AG04449 (cell line): ENCODE measurements at regions not wholly inside any gene's neighbourhood (a gene's known extent, or its start where the extent isn't known, plus 50 kb on each side); places are given as distances from the start of the nearest gene placed in this dataset.

ENCODE experiments used
- CTCF ChIA-PET: fragments of 350-600 bp; formaldehyde crosslinking; extraction: SDS; loops from one replicate; lab custom pipeline; 2021; ENCODE audit warnings: antibody characterized with exemption; lab: Yijun Ruan, JAX
- POLR2A ChIA-PET: fragments of 400-600, 350-600 bp; formaldehyde crosslinking; extraction: SDS; loops from one replicate; lab custom pipeline; 2020; ENCODE audit warnings: antibody characterized with exemption, inconsistent platforms; lab: Yijun Ruan, JAX
- DNase-seq: peaks from one replicate; pipeline ENCODE4 v3.0.0-alpha.2; 2010; ENCODE audit warnings: low read depth, low spot score
- H3K4me3 ChIP-seq: 2 replicates; pipeline ENCODE4 v1.5.1; 2011; ENCODE audit warnings: low read depth, mild to moderate bottlenecking, control low read depth, low read length
- TF ChIP-seq, protein P1 (sequence below): IDR thresholded peaks from one replicate; pipeline ENCODE4 v1.5.1; 2011; ENCODE audit warnings: mild to moderate bottlenecking, moderate library complexity, low read length, control low read depth, inconsistent platforms; ENCODE audit not compliant: insufficient read depth; ENCODE audit errors: missing control alignments

DNA sequence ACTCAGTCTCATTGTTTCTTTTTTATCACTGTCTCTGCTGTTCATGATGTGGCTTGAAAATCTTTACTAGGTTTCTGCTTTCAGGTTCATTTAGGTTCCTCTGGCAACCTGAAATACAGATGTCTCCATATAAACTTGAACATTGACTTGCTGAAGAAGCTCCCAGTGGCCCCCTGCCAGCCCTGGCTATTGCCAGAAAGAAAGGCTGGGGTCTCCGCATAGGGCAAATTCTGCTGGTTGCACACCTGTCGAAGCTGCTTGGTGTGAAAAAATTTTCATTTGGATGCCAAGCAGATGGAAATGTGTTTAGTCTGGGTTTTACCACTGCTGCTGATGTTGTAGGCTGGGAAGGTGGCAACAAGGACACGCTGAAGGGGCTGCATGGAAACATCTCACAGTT is 826.7 kb upstream of the GHITM start:
- TF ChIP-seq, protein P1, sequence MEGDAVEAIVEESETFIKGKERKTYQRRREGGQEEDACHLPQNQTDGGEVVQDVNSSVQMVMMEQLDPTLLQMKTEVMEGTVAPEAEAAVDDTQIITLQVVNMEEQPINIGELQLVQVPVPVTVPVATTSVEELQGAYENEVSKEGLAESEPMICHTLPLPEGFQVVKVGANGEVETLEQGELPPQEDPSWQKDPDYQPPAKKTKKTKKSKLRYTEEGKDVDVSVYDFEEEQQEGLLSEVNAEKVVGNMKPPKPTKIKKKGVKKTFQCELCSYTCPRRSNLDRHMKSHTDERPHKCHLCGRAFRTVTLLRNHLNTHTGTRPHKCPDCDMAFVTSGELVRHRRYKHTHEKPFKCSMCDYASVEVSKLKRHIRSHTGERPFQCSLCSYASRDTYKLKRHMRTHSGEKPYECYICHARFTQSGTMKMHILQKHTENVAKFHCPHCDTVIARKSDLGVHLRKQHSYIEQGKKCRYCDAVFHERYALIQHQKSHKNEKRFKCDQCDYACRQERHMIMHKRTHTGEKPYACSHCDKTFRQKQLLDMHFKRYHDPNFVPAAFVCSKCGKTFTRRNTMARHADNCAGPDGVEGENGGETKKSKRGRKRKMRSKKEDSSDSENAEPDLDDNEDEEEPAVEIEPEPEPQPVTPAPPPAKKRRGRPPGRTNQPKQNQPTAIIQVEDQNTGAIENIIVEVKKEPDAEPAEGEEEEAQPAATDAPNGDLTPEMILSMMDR, result no peak
- POLR2A ChIA-PET, result no interaction called here
- H3K4me3 ChIP-seq, result no peak overlapping the region
- no peak for DNase-seq
- CTCF ChIA-PET, result no interaction called here

DNA sequence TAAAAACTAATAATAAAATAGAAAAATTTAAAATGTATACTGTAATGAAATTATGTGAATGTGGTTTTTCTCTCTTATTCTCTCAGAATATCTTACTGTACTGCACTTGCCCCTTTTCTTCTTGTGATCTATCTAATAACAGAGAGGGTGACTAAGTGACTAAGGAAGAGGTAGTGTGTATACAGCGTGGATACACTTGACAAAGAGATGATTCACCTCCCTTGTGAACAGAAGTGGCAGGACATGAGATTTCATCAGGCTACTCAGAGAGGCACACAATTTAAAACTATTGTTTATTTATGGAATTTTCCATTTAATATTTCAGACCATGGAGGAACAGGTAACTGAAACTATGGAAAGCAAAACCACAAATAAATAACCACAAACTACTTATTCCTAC is 806.6 kb upstream of the GHITM start:
- TF ChIP-seq, protein P1, result no peak
- ChIA-PET CTCF (no interaction called here), POLR2A (no interaction called here)
- H3K4me3 ChIP-seq, result no peak overlapping the region
- DNase-seq, result no peak

DNA sequence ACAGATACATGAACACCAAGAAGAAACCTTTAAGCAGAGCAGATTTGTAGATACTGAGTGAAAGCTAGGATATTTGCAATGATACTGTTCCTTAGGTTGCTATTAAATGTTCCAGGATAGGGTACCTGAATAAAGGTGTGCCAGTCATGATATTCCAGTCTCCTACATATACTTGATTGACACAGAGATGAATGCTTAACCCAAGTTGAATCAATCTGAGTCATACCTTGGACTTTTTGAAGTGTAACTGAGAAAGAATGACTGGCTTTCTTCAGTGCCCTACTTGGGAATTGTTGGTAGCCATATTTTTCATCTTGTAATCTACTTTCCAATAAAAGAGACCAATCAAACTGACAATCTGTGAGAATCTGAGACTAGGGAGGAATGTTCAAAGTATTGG is 805.7 kb upstream of the GHITM start:
- ChIA-PET CTCF (no interaction called here), POLR2A (no interaction called here)
- no peak overlapping the region for H3K4me3 ChIP-seq
- DNase-seq, result no peak
- TF ChIP-seq, protein P1, result no peak

DNA sequence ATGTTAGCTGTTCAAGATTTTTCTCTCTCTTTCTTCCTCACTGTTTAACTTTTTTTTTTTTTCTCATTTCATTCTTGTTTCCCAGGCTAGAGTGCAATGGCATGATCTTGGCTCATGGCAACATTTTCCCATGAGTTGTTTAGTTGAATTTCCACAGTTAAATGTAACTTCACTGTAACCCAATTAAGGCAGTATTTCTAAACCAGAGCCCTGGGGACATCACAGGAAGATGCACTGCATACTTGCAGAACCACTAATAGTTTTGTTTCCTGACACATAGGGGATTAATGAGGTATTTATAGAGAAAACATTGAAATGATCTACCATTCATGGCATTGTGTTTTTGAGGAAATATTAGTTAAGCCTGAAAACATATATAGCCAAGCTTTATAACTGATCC is 795.6 kb upstream of the GHITM start:
- no peak for DNase-seq
- ChIA-PET CTCF (no interaction called here), POLR2A (no interaction called here)
- no peak overlapping the region for H3K4me3 ChIP-seq
- TF ChIP-seq, protein P1, result no peak

DNA sequence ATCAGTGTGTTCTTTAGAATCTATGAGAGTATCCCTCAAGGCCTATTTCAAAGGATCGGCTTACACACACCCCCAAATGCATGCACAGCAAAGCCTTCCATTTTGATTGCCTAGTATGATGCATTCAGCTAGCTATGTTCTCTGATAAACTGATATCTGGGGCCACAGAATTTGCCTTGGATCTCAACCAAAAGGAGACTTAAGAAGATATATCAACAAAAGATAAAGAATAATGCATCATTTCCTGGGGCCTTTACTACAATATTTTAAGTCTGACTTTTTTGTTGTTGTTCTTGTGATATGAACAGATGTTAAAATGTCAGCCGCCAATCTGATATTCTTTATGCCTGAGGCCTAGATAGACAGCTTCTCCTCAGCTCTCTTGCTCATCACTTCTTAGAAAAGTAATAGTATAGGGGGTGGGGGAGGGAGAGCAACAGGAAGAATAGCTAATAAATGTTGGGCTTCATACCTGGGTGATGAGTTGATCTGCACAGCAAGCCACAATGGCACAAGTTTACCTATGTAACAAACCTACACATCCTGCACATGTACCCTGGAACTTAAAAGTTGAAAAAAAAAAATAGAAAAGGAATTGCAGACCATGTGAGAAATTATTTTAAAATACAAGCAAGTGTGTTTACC is 792.9 kb upstream of the GHITM start:
- ChIA-PET CTCF (no interaction called here), POLR2A (no interaction called here)
- no peak for DNase-seq
- TF ChIP-seq, protein P1, result no peak
- H3K4me3 ChIP-seq, result no peak overlapping the region

DNA sequence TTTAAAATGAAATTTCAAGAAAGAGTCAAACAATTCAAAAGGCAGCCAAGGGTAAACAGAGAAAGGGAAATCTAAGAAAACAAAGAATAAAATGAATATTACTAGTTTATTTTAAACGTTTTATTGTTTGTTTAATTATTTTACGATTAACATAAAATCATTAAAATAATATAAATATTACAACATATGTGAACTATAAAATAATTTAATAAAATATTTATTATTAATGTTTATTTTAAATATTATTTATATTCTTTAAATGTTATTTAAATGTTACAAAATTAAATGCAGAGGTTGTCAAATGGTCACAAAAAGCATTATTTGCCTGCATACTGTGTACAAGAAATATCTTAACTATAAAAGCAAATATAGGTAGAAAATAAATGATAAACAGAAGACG is 786.7 kb upstream of the GHITM start:
- no peak for DNase-seq
- no peak overlapping the region for H3K4me3 ChIP-seq
- ChIA-PET POLR2A (no interaction called here), CTCF (no interaction called here)
- TF ChIP-seq, protein P1, result no peak
